ENCODE measurements at regions not wholly inside any gene's neighbourhood (a gene's known extent, or its start where the extent isn't known, plus 50 kb on each side); places are given as distances from the start of the nearest gene placed in this dataset.

DNA sequence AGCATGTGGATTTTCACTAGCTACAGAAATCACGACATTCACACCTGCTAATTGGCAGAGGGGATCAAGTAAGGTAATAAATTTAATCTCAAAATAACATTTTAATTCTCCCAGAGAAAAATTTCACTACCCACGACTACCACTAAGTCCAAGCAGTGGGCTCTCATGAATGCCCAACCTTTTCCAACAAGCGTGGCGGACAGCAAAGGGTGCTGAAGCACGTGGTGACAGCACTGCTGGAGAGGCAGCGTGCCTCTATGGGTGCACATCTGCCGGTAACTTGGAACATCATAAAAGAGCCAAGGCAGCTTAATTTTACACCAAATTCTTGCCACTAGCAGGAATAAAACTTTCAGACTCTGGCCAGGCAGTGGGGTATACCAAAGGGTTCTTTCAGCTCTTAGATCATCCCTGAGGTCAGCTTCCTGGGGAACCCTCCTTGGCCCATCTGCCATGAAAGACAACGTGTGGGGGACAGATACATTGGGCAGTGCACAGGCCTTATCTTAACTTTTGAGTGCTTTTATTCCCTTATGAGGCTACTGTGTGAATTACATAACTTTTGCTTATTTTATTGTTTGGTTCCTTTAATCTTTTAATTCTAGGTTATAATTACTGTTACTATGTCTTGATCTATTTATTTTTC lies 206.7 kb upstream of the KCTD7 start:
- no peak for TF ChIP-seq POLR2AphosphoS5 (IDR thresholded peaks at IDR 0.05)
- no peak for TF ChIP-seq POLR2A (IDR thresholded peaks at IDR 0.05)
- no peak for TF ChIP-seq EP300 (IDR thresholded peaks at IDR 0.05)
- TF ChIP-seq, protein P1, sequence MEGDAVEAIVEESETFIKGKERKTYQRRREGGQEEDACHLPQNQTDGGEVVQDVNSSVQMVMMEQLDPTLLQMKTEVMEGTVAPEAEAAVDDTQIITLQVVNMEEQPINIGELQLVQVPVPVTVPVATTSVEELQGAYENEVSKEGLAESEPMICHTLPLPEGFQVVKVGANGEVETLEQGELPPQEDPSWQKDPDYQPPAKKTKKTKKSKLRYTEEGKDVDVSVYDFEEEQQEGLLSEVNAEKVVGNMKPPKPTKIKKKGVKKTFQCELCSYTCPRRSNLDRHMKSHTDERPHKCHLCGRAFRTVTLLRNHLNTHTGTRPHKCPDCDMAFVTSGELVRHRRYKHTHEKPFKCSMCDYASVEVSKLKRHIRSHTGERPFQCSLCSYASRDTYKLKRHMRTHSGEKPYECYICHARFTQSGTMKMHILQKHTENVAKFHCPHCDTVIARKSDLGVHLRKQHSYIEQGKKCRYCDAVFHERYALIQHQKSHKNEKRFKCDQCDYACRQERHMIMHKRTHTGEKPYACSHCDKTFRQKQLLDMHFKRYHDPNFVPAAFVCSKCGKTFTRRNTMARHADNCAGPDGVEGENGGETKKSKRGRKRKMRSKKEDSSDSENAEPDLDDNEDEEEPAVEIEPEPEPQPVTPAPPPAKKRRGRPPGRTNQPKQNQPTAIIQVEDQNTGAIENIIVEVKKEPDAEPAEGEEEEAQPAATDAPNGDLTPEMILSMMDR (IDR thresholded peaks at IDR 0.05): no peak
- Histone ChIP-seq H3K9me3 (no peaks in the 10 kb centered on the region), H3K27me3 (no peaks in the 10 kb centered on the region), H3K4me3 (no peak overlapping the region), H3K27ac (no peak overlapping the region), H3K4me1 (no peaks in the 10 kb centered on the region), H3K36me3 (peaks cover 0 to 19% of the 10 kb centered on the region in 2 donors)
- no peak for ATAC-seq
- 73 to 77% methylated on average over 7 to 8 of the region's 8 CpGs for WGBS, 2 donors (ENCODE audit: low coverage in 1 of 2)

DNA sequence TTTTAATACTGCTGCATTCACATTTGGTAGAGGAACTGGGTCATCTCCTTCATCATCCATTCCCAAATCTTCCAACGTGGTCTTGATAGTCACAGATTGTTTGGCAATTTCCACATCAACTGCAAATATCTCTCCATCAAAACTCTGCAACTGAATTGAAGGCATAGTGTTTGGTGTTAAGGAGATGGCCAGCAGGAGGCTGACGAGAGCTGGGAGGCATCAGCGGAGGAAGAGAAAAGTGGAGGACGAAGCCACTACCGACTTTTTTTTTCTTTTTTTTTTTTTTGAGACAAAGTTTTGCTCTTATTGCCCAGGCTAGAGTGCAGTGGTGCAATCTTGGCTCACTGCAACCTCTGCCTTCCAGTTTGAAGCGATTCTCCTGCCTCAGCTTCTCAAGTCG lies 205.0 kb upstream of the KCTD7 start:
- H3K36me3 ChIP-seq: peaks cover 0 to 29% of the 10 kb centered on the region in 2 donors
- H3K27me3 ChIP-seq: no peaks in the 10 kb centered on the region
- no peak for TF ChIP-seq POLR2AphosphoS5 (IDR thresholded peaks at IDR 0.05)
- TF ChIP-seq, protein P1 (IDR thresholded peaks at IDR 0.05): no peak
- TF ChIP-seq EP300 (IDR thresholded peaks at IDR 0.05): no peak
- TF ChIP-seq POLR2A (IDR thresholded peaks at IDR 0.05): no peak
- H3K4me3 ChIP-seq: no peak overlapping the region
- no peaks in the 10 kb centered on the region for H3K4me1 ChIP-seq
- no peak for ATAC-seq
- H3K27ac ChIP-seq: no peak overlapping the region
- WGBS, 2 donors (ENCODE audit: low coverage in 1 of 2): 90 to 93% methylated on average over 4 to 5 of the region's 7 CpGs
- H3K9me3 ChIP-seq: no peaks in the 10 kb centered on the region

DNA sequence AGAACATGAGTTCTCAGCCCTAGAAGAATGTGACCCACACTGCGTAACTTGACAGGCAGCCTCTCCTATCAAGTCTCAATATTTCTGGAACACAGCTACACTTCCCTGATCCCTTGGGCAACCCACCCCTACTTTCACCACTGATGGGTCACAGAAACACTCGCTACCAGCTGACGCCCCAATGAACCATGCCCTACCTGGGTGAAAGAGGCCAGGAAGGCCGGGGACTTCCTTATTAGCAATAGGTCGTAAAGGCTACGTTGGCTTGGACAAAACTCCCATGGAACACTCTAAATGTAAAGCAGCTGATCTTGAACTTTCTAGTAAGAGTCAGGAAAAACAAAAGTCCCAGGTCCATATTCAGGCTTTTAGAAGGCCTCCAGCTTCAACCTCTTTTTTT lies 202.3 kb upstream of the KCTD7 start:
- H3K27ac ChIP-seq: no peak overlapping the region
- no peak for ATAC-seq
- no peak overlapping the region for H3K4me3 ChIP-seq
- no peaks in the 10 kb centered on the region for H3K27me3 ChIP-seq
- WGBS, 2 donors (ENCODE audit: low coverage in 1 of 2): 95 to 100% methylated on average over 1 to 3 of the region's 6 CpGs
- H3K9me3 ChIP-seq: no peaks in the 10 kb centered on the region
- TF ChIP-seq EP300 (IDR thresholded peaks at IDR 0.05) (no peak), POLR2AphosphoS5 (IDR thresholded peaks at IDR 0.05) (no peak), POLR2A (IDR thresholded peaks at IDR 0.05) (no peak)
- TF ChIP-seq, protein P1 (IDR thresholded peaks at IDR 0.05): no peak
- no peaks in the 10 kb centered on the region for H3K4me1 ChIP-seq
- peaks cover 0 to 39% of the 10 kb centered on the region in 2 donors for H3K36me3 ChIP-seq

- Histone ChIP-seq H3K9me3 (no peaks in the 10 kb centered on the region), H3K27me3 (no peaks in the 10 kb centered on the region), H3K4me1 (no peaks in the 10 kb centered on the region), H3K27ac (no peak overlapping the region), H3K4me3 (no peak overlapping the region), H3K36me3 (peaks cover 0 to 39% of the 10 kb centered on the region in 2 donors)
- no peak for ATAC-seq
- TF ChIP-seq EP300 (IDR thresholded peaks at IDR 0.05) (no peak), POLR2A (IDR thresholded peaks at IDR 0.05) (no peak), POLR2AphosphoS5 (IDR thresholded peaks at IDR 0.05) (no peak)
- TF ChIP-seq, protein P1 (IDR thresholded peaks at IDR 0.05): no peak
- 73 to 80% methylated on average over 2 to 5 of the region's 5 CpGs for WGBS, 2 donors (ENCODE audit: low coverage in 1 of 2)
These were observed 201.7 kb upstream of the KCTD7 start for GRCh38 chr7:66426996-66427395.

- H3K4me3 ChIP-seq: no peak overlapping the region
These were observed 200.7 kb upstream of the KCTD7 start for GRCh38 chr7:66427956-66428355.

More at GRCh38 chr7:66427956-66428355, 200.7 kb upstream of the KCTD7 start:
- H3K4me1 ChIP-seq: no peaks in the 10 kb centered on the region
- ATAC-seq: no peak
- no peaks in the 10 kb centered on the region for H3K27me3 ChIP-seq
- 90 to 96% methylated on average over 7 of the region's 7 CpGs for WGBS, 2 donors (ENCODE audit: low coverage in 1 of 2)
- no peak overlapping the region for H3K27ac ChIP-seq
- TF ChIP-seq POLR2A (IDR thresholded peaks at IDR 0.05) (no peak), POLR2AphosphoS5 (IDR thresholded peaks at IDR 0.05) (no peak), EP300 (IDR thresholded peaks at IDR 0.05) (no peak)
- TF ChIP-seq, protein P1 (IDR thresholded peaks at IDR 0.05): no peak
- no peaks in the 10 kb centered on the region for H3K9me3 ChIP-seq
- H3K36me3 ChIP-seq: peaks cover 0 to 39% of the 10 kb centered on the region in 2 donors
